Astrocyte (in vitro differentiated cells and primary cell): ENCODE measurements at regions not wholly inside any gene's neighbourhood (a gene's known extent, or its start where the extent isn't known, plus 50 kb on each side); places are given as distances from the start of the nearest gene placed in this dataset.

ENCODE experiments used
- CTCF ChIP-seq: IDR thresholded peaks from 2 replicates; pipeline ENCODE4 v1.5.1; 2011; ENCODE audit warnings: low read depth, mild to moderate bottlenecking, inconsistent platforms, low read length, moderate library complexity; ENCODE audit not compliant: insufficient read depth
- EZH2 ChIP-seq: IDR thresholded peaks from 2 replicates; pipeline ENCODE4 v1.6.1; 2012; ENCODE audit warnings: mild to moderate bottlenecking, low read length, inconsistent platforms; ENCODE audit not compliant: insufficient read depth

GRCh38 chr5:117055517-117055916 is 480.9 kb upstream of the SEMA6A start:
- TF ChIP-seq CTCF = no peak
- TF ChIP-seq EZH2 = no peak
